GM19455 (cell line): ENCODE measurements at regions not wholly inside any gene's neighbourhood (a gene's known extent, or its start where the extent isn't known, plus 50 kb on each side); places are given as distances from the start of the nearest gene placed in this dataset.

Experiments
- ATAC-seq: cut with Tn5 transposase; IDR thresholded peaks from one replicate; pipeline ENCODE4 v1.9.1; 2021; ENCODE audit not compliant: unreplicated experiment

DNA sequence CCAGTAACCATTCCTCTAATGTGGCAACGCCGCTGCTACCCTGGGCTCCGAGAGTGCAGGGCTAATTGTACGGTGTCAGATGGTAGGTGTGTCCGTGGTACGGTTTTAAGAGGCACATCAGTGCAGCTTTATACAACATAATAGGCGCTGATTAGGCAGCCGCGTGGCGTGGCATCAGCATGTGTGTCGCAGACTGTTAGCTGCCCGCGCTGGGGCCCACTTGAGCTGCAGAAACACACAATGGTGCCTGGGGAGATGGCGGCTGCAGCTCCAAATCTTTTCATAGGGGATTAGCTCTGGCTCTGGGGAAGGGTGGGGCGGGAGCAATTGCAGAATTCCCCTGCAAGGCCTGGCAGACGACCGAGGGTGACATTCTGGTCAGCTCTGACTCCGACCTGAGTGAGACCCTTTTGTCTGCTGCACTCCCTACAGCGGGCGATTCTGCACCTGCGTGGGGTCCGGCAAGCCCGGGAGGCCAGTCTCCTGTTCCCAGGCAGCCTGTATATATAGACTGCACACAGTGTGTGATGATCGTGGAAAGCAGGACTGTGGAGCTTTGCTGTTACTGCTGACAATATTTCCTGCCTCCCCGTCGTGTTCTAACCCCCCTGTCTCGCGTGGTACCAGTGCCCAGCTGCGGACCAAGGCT, 722.7 kb upstream of the CELF2 start:
- no peak for ATAC-seq

GRCh38 chr10:10295537-10295936, 722.1 kb upstream of the CELF2 start:
- ATAC-seq = no peak

DNA sequence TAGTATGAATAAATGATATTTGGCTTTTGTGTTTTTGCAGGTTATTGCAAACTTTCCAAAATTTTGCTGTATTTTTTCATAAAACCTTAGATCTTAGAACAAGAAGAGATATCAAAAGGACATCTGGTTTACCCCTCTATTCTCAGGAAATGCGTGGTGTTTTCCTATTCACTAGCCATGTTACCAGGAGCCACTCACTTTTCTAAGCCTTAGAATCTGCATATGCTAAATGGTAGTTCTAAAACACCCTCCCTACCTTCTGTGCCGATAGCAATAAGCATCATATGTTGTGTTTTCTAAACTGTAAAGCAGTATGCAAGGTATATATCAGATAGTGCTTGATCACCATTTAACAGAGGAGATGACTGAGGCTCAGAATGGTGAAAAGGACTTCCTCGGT, 715.0 kb upstream of the CELF2 start:
- ATAC-seq = no peak

DNA sequence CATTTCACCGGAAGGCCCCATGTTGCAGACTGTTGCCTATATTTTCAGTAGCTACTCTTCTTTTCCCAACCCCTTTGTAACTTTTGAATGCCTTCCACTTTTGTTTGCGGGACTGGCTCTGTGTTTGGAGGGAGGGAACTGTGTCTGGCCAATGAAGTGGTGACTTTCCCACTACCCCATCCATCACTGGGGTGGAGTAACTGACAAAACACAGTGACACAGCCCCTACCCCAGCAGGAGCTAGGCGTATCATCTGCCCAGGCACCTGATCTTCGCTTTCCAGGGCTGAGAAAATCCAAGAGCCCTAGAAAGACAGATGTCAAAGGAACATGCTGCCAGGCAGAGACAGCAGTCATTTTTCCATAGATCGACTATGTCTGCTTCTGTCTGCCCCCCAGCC, 710.6 kb upstream of the CELF2 start:
- no peak for ATAC-seq

DNA sequence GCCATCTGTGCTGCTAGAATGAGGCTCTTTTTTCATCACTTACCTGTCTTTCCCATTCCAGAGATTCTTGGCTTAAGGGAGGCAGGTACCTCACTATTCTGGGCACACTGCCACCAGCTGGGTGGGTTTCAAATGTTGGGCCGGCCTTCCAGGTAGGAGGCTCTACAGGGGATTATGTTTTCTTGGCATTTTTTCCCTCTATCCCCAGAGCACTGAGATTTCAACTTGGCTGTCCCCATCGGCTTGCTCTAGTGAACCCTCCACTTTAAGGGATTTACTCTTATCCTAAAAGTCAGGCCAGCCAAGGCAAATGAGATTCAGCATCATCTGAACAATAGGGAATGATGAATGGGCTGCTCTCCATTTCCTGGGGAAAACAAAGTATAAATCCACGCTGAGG, 710.1 kb upstream of the CELF2 start:
- ATAC-seq = no peak

DNA sequence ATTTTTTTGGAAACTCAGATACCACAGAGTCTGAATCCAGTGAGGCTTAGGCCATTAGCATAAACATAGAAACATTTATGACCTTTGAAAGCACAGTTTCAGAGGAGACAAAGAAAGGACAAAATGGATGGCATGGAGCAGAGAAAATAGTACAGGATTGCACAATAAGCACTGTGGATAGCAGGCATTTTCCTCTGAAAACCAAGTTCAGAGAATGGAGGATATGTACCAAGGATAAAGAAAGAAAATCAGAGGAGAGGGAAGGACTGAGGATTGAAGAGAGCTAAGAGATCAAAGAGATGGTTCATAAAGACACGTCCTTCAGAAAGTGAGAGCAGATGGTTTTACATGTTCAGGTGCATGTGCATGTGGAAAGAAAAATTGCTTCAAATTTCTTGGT, 707.2 kb upstream of the CELF2 start:
- no peak for ATAC-seq

GRCh38 chr10:10311966-10312365, 705.7 kb upstream of the CELF2 start:
- ATAC-seq = no peak

DNA sequence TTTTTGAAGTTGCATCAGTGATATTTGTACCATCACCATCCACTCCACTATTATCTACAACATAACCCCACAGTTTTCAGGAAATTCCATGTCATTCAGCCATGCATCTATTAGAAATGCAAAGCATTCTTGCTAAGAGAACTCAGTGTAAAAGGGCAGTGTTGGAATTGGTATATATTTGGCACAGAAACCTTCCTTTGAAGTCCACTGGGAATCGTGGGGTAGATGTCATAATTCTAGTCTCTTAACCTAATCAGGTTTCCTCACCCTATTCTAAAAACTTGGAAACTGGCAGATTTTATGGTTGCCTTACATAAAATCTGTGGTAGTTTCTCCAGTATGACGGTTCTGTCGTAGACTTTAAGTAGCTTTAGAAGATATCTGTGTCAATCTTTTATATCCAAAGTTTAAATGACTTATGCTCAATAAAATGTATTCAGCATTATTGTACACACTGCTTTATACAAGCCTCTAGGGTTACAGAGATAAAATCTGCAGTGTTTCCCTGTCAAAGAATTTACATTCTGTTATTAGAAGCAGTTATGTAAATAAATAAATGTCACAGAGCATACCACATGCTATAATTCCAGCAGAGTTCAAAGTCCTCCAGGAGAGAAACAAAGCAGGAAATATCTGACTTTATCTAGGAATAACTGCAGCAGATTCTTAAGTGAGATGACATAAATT, 704.4 kb upstream of the CELF2 start:
- no peak for ATAC-seq

DNA sequence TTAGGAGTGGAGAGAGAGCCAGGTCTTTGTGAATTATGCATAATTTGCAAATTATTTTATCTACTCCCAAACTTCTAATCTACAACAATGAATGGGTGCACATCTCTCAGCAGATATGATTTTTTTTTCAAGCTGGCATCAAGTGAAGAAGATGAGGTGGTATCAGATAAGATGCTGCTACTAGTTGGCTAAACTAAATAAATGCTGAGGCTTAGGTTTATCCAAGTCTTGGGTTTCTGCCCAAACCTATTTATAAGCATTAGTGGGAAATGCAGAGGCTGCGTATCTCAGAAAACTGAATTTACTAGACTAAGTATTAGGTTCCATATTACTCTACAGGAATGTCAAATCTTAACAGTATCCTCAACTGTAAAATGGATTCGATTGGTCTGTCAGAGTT, 703.0 kb upstream of the CELF2 start:
- no peak for ATAC-seq

- no peak for ATAC-seq
Measured at GRCh38 chr10:10315989-10316388, 701.7 kb upstream of the CELF2 start.

DNA sequence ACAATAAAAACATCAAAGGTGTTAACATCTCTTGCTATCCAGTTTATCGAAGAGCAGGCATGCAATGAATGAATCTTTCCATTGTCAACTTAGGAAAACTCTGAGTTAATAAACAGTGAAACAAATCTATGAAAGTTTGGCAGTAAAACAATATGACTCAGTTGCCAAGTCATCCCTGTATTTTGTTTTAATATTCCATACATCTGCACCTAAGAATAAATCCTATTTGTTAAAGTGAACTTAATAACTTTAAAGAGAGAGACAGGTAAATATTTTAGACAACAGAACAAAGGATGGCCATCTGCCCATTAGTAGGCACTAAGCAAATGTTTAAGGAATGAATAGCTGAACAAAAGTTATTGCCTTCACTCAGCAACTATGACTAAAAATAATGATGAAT, 700.5 kb upstream of the CELF2 start:
- ATAC-seq = no peak

DNA sequence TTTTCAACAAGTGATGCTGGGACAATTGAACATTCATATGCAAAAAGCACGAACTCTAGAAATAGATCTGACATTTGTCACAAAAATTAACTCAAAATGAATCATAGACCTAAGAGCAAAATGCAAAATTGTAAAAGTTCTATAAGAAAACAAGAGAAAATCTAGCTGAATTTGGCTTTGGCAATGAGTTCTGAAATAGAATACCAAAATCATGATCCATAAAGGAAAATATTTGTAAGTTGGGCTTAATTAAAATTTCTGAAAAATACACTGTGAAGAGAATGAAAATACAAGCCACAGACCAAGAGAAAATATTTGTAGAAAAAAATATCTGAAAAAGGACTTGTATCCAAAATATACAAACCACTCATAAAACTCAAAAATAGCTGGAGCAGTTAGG, 698.8 kb upstream of the CELF2 start:
- no peak for ATAC-seq

DNA sequence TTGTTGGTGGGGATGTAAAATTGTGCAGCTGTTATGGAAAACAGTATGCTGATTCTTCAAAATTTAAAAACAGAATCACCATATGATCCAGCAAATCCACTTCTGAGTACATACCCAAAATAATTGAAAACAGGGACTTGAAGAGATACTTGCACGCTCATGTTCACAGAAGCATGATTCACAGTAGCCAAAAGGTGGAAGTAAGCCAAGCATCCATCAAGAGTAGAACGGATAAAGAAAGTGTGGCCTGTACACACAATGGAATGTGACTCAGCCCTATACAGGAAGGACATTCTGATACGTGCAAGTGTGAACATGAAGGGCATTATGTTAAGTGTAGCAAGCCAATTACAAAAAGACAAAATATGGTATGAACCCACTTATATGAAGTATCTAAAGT, 696.7 kb upstream of the CELF2 start:
- ATAC-seq = no peak

- no peak for ATAC-seq
Measured at GRCh38 chr10:10326116-10326515, 691.6 kb upstream of the CELF2 start.

DNA sequence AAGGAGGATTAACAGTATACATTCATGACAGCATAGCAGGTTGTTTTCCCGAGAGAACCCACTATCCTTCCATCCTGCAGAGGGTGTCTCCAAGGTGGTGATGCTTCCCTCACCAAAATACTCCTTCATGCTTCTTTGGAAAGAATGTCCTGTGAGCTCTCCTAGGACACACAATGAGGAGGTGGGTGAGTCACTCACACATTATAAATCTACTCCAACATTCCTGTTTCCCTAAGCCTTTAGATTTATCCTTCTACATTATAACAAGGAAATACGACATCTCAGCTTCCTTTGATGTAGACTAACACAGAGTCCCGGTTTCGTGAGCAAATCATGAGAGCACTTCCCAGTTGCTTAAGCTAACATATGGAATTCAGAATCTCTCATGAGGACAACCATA, 689.7 kb upstream of the CELF2 start:
- no peak for ATAC-seq

GRCh38 chr10:10330418-10330817, 687.3 kb upstream of the CELF2 start:
- ATAC-seq = no peak

DNA sequence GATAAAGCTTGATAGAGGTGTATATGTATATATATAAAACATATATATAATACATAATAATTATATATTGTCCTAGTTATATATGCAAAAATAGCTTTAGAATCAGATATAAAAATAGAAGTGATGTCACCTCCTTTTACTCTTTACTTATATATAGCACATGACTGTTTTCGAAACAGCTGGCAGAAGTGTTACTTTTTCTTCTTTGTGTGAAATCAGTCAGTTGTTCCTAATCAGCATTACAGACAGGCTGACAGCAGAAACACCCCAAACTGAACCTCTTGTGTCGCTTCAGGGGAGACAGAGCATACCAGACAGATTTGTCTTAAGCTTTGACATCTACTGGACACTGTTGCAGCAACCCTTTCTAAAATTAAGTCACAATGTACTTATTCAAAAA, 684.9 kb upstream of the CELF2 start:
- ATAC-seq = no peak

GRCh38 chr10:10333622-10334021, 684.0 kb upstream of the CELF2 start:
- ATAC-seq = no peak

DNA sequence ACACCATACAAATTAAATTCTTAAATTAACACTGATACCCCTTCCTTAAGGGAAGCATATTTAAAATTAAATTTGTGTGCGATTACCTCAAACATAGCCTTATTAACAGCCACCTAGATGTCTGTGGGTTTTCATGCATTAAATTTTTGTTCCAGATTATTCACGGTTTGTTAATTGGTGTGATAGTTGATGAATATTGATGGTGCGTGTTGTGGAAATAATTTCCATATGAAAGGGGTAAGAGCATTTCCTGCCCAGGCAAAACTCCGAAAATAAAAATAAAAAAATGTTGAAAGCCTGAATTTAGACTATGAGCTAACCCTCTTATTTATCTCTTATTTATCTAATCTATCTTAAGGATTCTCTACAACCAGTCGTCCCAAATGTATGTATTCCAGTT, 679.3 kb upstream of the CELF2 start:
- ATAC-seq = no peak

- no peak for ATAC-seq
Measured at GRCh38 chr10:10346390-10347150, 671.1 kb upstream of the CELF2 start.

DNA sequence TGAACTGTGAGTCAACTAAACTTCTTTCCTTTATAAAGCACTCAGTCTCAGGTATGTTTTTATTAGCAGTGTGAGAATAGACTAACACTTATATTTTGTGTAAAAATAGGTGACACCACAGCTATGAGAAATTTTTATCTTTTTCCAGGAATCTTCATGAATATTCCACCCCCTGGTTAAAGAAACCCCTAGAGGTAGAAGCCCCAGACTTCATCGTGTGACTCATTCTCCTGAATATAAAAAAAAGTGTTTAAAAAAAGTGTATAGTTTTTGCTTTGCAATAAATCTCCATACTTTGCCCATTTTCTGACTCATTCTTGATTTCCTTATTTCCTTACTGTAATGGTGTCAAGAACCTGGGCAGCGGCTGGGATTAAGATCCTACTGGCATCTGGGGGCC, 667.6 kb upstream of the CELF2 start:
- no peak for ATAC-seq

GRCh38 chr10:10351451-10351850, 666.2 kb upstream of the CELF2 start:
- ATAC-seq = no peak
